GM23338 (cell line): ENCODE measurements at regions not wholly inside any gene's neighbourhood (a gene's known extent, or its start where the extent isn't known, plus 50 kb on each side); places are given as distances from the start of the nearest gene placed in this dataset.

ENCODE experiments used
- ATAC-seq: fragments of 200-7000 bp; cut with Tn5 transposase; 3 replicates; pipeline ENCODE4 v1.9.1; 2020
- DNase-seq: peaks from one replicate; pipeline ENCODE4 v3.0.0-alpha.2; 2015; ENCODE audit warnings: low spot score
- H2AFZ ChIP-seq: fragments of 200-600 bp; sonication (generic); 2 replicates; pipeline ENCODE4 v1.8.0; 2016; ENCODE audit warnings: antibody characterized with exemption, mild to moderate bottlenecking, moderate library complexity
- H3F3A ChIP-seq: fragments of 200-600 bp; sonication (generic); replicated peaks from 2 replicates; pipeline ENCODE4 v1.8.0; 2017; ENCODE audit warnings: antibody characterized with exemption, mixed run types, low read depth
- H3K27ac ChIP-seq: fragments of 200-600 bp; sonication (generic); 2 replicates; pipeline ENCODE4 v1.6.1; 2016; ENCODE audit warnings: low read depth
- H3K27me3 ChIP-seq: fragments of 200-600 bp; sonication (generic); 2 replicates; pipeline ENCODE4 v1.8.0; 2016; ENCODE audit warnings: mild to moderate bottlenecking, mixed run types, moderate library complexity; ENCODE audit not compliant: insufficient read depth
- H3K36me3 ChIP-seq: fragments of 200-600 bp; sonication (generic); 2 replicates; pipeline ENCODE4 v1.8.0; 2016; ENCODE audit warnings: mild to moderate bottlenecking; ENCODE audit not compliant: insufficient read depth
- H3K4me1 ChIP-seq: fragments of 200-600 bp; sonication (generic); 2 replicates; pipeline ENCODE4 v1.8.0; 2016; ENCODE audit warnings: mild to moderate bottlenecking, moderate library complexity; ENCODE audit not compliant: insufficient read depth
- H3K4me2 ChIP-seq: fragments of 200-600 bp; sonication (generic); 2 replicates; pipeline ENCODE4 v1.7.1; 2017; ENCODE audit warnings: mixed run types
- H3K4me3 ChIP-seq: fragments of 200-600 bp; sonication (generic); 2 replicates; pipeline ENCODE4 v1.6.1; 2016; ENCODE audit warnings: mixed run types
- H3K79me2 ChIP-seq: fragments of 200-600 bp; sonication (generic); replicated peaks from 2 replicates; pipeline ENCODE4 v1.8.0; 2017; ENCODE audit warnings: mild to moderate bottlenecking; ENCODE audit not compliant: insufficient read depth
- H3K9me2 ChIP-seq: fragments of 200-600 bp; sonication (generic); 2 replicates; pipeline ENCODE4 v1.8.0; 2017; ENCODE audit not compliant: insufficient read depth
- H4K20me1 ChIP-seq: fragments of 200-600 bp; sonication (generic); replicated peaks from 2 replicates; pipeline ENCODE4 v1.8.0; 2017; ENCODE audit warnings: mild to moderate bottlenecking; ENCODE audit not compliant: insufficient read depth
- H3K27ac Mint-ChIP-seq: 2 replicates; pipeline ENCODE4 v1.8.0; 2020; ENCODE audit warnings: inconsistent platforms, mild to moderate bottlenecking, moderate library complexity, mixed read lengths
- H3K27me3 Mint-ChIP-seq: 3 replicates; pipeline ENCODE4 v1.8.0; 2022; ENCODE audit warnings: low read depth, mild to moderate bottlenecking, moderate library complexity, mixed read lengths, inconsistent platforms; ENCODE audit not compliant: insufficient read depth, poor library complexity
- H3K36me3 Mint-ChIP-seq: 3 replicates; pipeline ENCODE4 v1.8.0; 2021; ENCODE audit warnings: low read depth, mild to moderate bottlenecking, inconsistent platforms, moderate library complexity, mixed read lengths
- H3K4me1 Mint-ChIP-seq: 3 replicates; pipeline ENCODE4 v1.8.0; 2020; ENCODE audit warnings: mild to moderate bottlenecking, inconsistent platforms, mixed read lengths
- H3K4me3 Mint-ChIP-seq: 3 replicates; pipeline ENCODE4 v1.8.0; 2021; ENCODE audit warnings: moderate library complexity, mild to moderate bottlenecking, inconsistent platforms, mixed read lengths
- H3K9me3 Mint-ChIP-seq: 3 replicates; pipeline ENCODE4 v1.8.0; 2020; ENCODE audit warnings: moderate library complexity, mild to moderate bottlenecking, inconsistent platforms, mixed read lengths
- ETS1 ChIP-seq: IDR thresholded peaks from 2 replicates; pipeline ENCODE4 v1.6.1; 2016; ENCODE audit warnings: antibody characterized with exemption
- EZH2 ChIP-seq: fragments of 200-600 bp; sonication (generic); IDR thresholded peaks from one replicate; pipeline ENCODE4 v1.8.0; 2017; ENCODE audit warnings: antibody characterized with exemption, mild to moderate bottlenecking, low read depth; ENCODE audit not compliant: unreplicated experiment
- JUNB ChIP-seq: IDR thresholded peaks from one replicate; pipeline ENCODE4 v1.6.1; 2016; ENCODE audit warnings: antibody characterized with exemption; ENCODE audit not compliant: unreplicated experiment
- POLR2AphosphoS5 ChIP-seq: IDR thresholded peaks from 2 replicates; pipeline ENCODE4 v1.6.1; 2016; ENCODE audit warnings: antibody characterized with exemption, low read depth
- STAT1 ChIP-seq: IDR thresholded peaks from one replicate; pipeline ENCODE4 v1.6.1; 2016; ENCODE audit warnings: antibody characterized with exemption; ENCODE audit not compliant: unreplicated experiment
- ZNF114 ChIP-seq: fragments of 250-450 bp; sonication (Bioruptor Pico); IDR thresholded peaks from 2 replicates; pipeline ENCODE4 v1.5.0; 2020; ENCODE audit warnings: mild to moderate bottlenecking, moderate library complexity
- ZNF331 ChIP-seq: fragments of 250-450 bp; sonication (Bioruptor Pico); IDR thresholded peaks from 2 replicates; pipeline ENCODE4 v1.5.0; 2020; ENCODE audit warnings: low read depth, mild to moderate bottlenecking, moderate library complexity
- TF ChIP-seq, protein P1 (sequence below): IDR thresholded peaks from one replicate; pipeline ENCODE4 v1.6.1; 2018; ENCODE audit warnings: antibody characterized with exemption; ENCODE audit not compliant: unreplicated experiment
- TF ChIP-seq, protein P2 (sequence below), 2 experiments: fragments of 200-600 bp in 1 of 2; sonication (generic) in 1 of 2; conservative IDR thresholded peaks; 2 replicates each; pipeline versions ENCODE4 v1.5.1 to v1.6.1; 2016 to 2017; ENCODE audit warnings: antibody characterized with exemption in 2 of 2, low read depth in 2 of 2, mild to moderate bottlenecking in 2 of 2, moderate library complexity in 1 of 2
- TF ChIP-seq, protein P3 (sequence below): fragments of 250-450 bp; sonication (Bioruptor Pico); IDR thresholded peaks from 2 replicates; pipeline ENCODE4 v1.5.0; 2020; ENCODE audit warnings: mild to moderate bottlenecking, moderate library complexity

DNA sequence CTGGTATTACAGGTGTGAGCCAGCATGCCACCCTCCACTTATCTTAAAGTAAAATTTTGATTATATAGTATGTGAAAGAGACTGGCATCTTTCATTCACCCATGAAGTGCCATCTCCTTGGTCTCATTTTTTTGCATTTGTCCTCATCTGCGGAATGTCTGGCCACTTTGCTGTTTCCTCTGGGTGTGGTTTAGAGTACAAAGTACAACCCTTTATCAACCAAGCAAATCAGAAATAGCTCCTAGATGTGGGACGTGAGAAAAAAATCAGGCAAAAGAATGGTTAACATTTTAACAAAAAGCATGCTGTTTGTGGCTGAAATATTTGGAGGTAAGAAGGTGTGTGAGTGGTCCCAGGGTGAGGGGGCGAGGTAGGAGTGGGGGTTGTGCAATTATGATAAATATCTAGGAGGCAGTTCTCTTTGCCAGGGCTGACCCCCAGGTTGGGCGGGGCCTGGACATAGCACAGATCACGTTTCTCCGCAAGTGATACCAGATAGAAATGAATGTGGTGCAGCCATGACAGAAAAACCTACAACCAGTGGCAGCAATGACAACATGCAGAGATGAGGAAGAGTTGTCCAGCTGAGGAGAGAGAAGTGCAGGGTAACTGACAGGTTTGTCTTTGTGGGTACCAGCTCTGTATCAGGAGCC is 115.8 kb upstream of the SERTAD2 start:
- Histone ChIP-seq H3K27ac (no peak overlapping the region), H3K4me2 (no peak overlapping the region), H3K4me3 (no peak overlapping the region), H4K20me1 (no peaks in the 10 kb centered on the region), H3K27me3 (peaks cover 61% of the 10 kb centered on the region), H3K9me2 (no peaks in the 10 kb centered on the region), H2AFZ (no peak overlapping the region), H3F3A (no peaks in the 10 kb centered on the region), H3K36me3 (no peaks in the 10 kb centered on the region), H3K79me2 (no peaks in the 10 kb centered on the region), H3K4me1 (peaks cover 10% of the 10 kb centered on the region)
- H3K4me3 Mint-ChIP-seq = no peak overlapping the region
- H3K4me1 Mint-ChIP-seq = peaks cover 17% of the 10 kb centered on the region
- no peak for TF ChIP-seq ZNF331
- TF ChIP-seq ETS1 = no peak
- no peak for TF ChIP-seq ZNF114
- TF ChIP-seq, protein P1, sequence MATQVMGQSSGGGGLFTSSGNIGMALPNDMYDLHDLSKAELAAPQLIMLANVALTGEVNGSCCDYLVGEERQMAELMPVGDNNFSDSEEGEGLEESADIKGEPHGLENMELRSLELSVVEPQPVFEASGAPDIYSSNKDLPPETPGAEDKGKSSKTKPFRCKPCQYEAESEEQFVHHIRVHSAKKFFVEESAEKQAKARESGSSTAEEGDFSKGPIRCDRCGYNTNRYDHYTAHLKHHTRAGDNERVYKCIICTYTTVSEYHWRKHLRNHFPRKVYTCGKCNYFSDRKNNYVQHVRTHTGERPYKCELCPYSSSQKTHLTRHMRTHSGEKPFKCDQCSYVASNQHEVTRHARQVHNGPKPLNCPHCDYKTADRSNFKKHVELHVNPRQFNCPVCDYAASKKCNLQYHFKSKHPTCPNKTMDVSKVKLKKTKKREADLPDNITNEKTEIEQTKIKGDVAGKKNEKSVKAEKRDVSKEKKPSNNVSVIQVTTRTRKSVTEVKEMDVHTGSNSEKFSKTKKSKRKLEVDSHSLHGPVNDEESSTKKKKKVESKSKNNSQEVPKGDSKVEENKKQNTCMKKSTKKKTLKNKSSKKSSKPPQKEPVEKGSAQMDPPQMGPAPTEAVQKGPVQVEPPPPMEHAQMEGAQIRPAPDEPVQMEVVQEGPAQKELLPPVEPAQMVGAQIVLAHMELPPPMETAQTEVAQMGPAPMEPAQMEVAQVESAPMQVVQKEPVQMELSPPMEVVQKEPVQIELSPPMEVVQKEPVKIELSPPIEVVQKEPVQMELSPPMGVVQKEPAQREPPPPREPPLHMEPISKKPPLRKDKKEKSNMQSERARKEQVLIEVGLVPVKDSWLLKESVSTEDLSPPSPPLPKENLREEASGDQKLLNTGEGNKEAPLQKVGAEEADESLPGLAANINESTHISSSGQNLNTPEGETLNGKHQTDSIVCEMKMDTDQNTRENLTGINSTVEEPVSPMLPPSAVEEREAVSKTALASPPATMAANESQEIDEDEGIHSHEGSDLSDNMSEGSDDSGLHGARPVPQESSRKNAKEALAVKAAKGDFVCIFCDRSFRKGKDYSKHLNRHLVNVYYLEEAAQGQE = no peak
- TF ChIP-seq JUNB = no peak
- TF ChIP-seq POLR2AphosphoS5 = no peak
- TF ChIP-seq, protein P2, sequence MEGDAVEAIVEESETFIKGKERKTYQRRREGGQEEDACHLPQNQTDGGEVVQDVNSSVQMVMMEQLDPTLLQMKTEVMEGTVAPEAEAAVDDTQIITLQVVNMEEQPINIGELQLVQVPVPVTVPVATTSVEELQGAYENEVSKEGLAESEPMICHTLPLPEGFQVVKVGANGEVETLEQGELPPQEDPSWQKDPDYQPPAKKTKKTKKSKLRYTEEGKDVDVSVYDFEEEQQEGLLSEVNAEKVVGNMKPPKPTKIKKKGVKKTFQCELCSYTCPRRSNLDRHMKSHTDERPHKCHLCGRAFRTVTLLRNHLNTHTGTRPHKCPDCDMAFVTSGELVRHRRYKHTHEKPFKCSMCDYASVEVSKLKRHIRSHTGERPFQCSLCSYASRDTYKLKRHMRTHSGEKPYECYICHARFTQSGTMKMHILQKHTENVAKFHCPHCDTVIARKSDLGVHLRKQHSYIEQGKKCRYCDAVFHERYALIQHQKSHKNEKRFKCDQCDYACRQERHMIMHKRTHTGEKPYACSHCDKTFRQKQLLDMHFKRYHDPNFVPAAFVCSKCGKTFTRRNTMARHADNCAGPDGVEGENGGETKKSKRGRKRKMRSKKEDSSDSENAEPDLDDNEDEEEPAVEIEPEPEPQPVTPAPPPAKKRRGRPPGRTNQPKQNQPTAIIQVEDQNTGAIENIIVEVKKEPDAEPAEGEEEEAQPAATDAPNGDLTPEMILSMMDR (conservative IDR thresholded peaks at IDR 0.05; ENCODE audit: low read depth in 2 of 2) = no peak
- TF ChIP-seq EZH2 = no peak
- TF ChIP-seq, protein P3, sequence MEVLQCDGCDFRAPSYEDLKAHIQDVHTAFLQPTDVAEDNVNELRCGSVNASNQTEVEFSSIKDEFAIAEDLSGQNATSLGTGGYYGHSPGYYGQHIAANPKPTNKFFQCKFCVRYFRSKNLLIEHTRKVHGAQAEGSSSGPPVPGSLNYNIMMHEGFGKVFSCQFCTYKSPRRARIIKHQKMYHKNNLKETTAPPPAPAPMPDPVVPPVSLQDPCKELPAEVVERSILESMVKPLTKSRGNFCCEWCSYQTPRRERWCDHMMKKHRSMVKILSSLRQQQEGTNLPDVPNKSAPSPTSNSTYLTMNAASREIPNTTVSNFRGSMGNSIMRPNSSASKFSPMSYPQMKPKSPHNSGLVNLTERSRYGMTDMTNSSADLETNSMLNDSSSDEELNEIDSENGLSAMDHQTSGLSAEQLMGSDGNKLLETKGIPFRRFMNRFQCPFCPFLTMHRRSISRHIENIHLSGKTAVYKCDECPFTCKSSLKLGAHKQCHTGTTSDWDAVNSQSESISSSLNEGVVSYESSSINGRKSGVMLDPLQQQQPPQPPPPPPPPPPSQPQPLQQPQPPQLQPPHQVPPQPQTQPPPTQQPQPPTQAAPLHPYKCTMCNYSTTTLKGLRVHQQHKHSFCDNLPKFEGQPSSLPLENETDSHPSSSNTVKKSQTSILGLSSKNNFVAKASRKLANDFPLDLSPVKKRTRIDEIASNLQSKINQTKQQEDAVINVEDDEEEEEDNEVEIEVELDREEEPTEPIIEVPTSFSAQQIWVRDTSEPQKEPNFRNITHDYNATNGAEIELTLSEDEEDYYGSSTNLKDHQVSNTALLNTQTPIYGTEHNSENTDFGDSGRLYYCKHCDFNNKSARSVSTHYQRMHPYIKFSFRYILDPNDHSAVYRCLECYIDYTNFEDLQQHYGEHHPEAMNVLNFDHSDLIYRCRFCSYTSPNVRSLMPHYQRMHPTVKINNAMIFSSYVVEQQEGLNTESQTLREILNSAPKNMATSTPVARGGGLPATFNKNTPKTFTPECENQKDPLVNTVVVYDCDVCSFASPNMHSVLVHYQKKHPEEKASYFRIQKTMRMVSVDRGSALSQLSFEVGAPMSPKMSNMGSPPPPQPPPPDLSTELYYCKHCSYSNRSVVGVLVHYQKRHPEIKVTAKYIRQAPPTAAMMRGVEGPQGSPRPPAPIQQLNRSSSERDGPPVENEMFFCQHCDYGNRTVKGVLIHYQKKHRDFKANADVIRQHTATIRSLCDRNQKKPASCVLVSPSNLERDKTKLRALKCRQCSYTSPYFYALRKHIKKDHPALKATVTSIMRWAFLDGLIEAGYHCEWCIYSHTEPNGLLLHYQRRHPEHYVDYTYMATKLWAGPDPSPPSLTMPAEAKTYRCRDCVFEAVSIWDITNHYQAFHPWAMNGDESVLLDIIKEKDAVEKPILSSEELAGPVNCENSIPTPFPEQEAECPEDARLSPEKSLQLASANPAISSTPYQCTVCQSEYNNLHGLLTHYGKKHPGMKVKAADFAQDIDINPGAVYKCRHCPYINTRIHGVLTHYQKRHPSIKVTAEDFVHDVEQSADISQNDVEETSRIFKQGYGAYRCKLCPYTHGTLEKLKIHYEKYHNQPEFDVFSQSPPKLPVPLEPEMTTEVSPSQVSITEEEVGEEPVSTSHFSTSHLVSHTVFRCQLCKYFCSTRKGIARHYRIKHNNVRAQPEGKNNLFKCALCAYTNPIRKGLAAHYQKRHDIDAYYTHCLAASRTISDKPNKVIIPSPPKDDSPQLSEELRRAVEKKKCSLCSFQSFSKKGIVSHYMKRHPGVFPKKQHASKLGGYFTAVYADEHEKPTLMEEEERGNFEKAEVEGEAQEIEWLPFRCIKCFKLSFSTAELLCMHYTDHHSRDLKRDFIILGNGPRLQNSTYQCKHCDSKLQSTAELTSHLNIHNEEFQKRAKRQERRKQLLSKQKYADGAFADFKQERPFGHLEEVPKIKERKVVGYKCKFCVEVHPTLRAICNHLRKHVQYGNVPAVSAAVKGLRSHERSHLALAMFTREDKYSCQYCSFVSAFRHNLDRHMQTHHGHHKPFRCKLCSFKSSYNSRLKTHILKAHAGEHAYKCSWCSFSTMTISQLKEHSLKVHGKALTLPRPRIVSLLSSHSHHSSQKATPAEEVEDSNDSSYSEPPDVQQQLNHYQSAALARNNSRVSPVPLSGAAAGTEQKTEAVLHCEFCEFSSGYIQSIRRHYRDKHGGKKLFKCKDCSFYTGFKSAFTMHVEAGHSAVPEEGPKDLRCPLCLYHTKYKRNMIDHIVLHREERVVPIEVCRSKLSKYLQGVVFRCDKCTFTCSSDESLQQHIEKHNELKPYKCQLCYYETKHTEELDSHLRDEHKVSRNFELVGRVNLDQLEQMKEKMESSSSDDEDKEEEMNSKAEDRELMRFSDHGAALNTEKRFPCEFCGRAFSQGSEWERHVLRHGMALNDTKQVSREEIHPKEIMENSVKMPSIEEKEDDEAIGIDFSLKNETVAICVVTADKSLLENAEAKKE (CRISPR knock-in tag) = no peak
- TF ChIP-seq STAT1 = no peak
- DNase-seq = no peak
- H3K27ac Mint-ChIP-seq = no peak overlapping the region
- ATAC-seq = no peak
- no peaks in the 10 kb centered on the region; the same call in 2 of the 3 replicates for H3K36me3 Mint-ChIP-seq
- H3K9me3 Mint-ChIP-seq = no peaks in the 10 kb centered on the region
- peaks cover 20% of the 10 kb centered on the region for H3K27me3 Mint-ChIP-seq
